ENCODE measurements at regions not wholly inside any gene's neighbourhood (a gene's known extent, or its start where the extent isn't known, plus 50 kb on each side); places are given as distances from the start of the nearest gene placed in this dataset.

GRCh38 chr16:74221828-74222227 lies 74.8 kb upstream of the PSMD7 start:
- WGBS, 5 donors, result 80 to 93% (median 86%) methylated on average over 3 of the region's 3 CpGs
- no peak overlapping the region for H3K4me3 ChIP-seq
- TF ChIP-seq POLR2AphosphoS5 (IDR thresholded peaks at IDR 0.05) (no peak), POLR2A (IDR thresholded peaks at IDR 0.05) (no peak), CTCF (IDR thresholded peaks at IDR 0.05 in 8 of 11, conservative IDR thresholded peaks at IDR 0.05 in 3 of 11) (no peak)
- no peaks in the 10 kb centered on the region for H3K4me1 ChIP-seq
- DNase-seq, result no peak
- no peak overlapping the region for H3K27ac ChIP-seq
- intact Hi-C loops (cut with DNase I; ENCODE audit: low total_unique reads), result no loop called here
- H3K9me3 ChIP-seq, result no peaks in the 10 kb centered on the region
- no peaks in the 10 kb centered on the region for H3K36me3 ChIP-seq
- H3K27me3 ChIP-seq (replicated peaks in 1 of 7), result peaks cover 0 to 5% (median 0%) of the 10 kb centered on the region in 7 donors

- H3K4me3 ChIP-seq, result no peak overlapping the region
- no peak overlapping the region for H3K27ac ChIP-seq
- no peaks in the 10 kb centered on the region for H3K36me3 ChIP-seq
- H3K4me1 ChIP-seq, result no peaks in the 10 kb centered on the region
- peaks cover 0 to 5% (median 0%) of the 10 kb centered on the region in 7 donors for H3K27me3 ChIP-seq (replicated peaks in 1 of 7)
- H3K9me3 ChIP-seq, result no peaks in the 10 kb centered on the region
- intact Hi-C loops (cut with DNase I; ENCODE audit: low total_unique reads), result no loop called here
- no peak for DNase-seq
- WGBS, 5 donors, result 52 to 73% (median 64%) methylated on average over 1 of the region's 1 CpG
- TF ChIP-seq POLR2A (IDR thresholded peaks at IDR 0.05) (no peak), POLR2AphosphoS5 (IDR thresholded peaks at IDR 0.05) (no peak), CTCF (IDR thresholded peaks at IDR 0.05 in 8 of 11, conservative IDR thresholded peaks at IDR 0.05 in 3 of 11) (no peak)
Observed at GRCh38 chr16:74219706-74220105, 76.9 kb upstream of the PSMD7 start.

GRCh38 chr16:74218871-74219270 lies 77.7 kb upstream of the PSMD7 start:
- DNase-seq, result no peak
- H3K4me1 ChIP-seq, result no peaks in the 10 kb centered on the region
- no peak overlapping the region for H3K4me3 ChIP-seq
- no peak for TF ChIP-seq CTCF (IDR thresholded peaks at IDR 0.05 in 8 of 11, conservative IDR thresholded peaks at IDR 0.05 in 3 of 11)
- no peak for TF ChIP-seq POLR2A (IDR thresholded peaks at IDR 0.05)
- no peak for TF ChIP-seq POLR2AphosphoS5 (IDR thresholded peaks at IDR 0.05)
- intact Hi-C loops (cut with DNase I; ENCODE audit: low total_unique reads), result no loop called here
- no peaks in the 10 kb centered on the region for H3K36me3 ChIP-seq
- no peak overlapping the region for H3K27ac ChIP-seq
- 83 to 87% (median 84%) methylated on average over 7 of the region's 7 CpGs for WGBS, 5 donors
- H3K9me3 ChIP-seq, result no peaks in the 10 kb centered on the region
- peaks cover 0 to 5% (median 0%) of the 10 kb centered on the region in 7 donors for H3K27me3 ChIP-seq (replicated peaks in 1 of 7)

- WGBS, 5 donors, result 87 to 97% (median 94%) methylated on average over 4 of the region's 4 CpGs
- Histone ChIP-seq H3K27ac (no peak overlapping the region), H3K36me3 (no peaks in the 10 kb centered on the region), H3K4me3 (no peak overlapping the region), H3K4me1 (no peaks in the 10 kb centered on the region), H3K9me3 (no peaks in the 10 kb centered on the region), H3K27me3 (replicated peaks in 1 of 7) (peaks cover 0 to 5% (median 0%) of the 10 kb centered on the region in 7 donors)
- DNase-seq, result no peak
- TF ChIP-seq POLR2AphosphoS5 (IDR thresholded peaks at IDR 0.05), result no peak
- no peak for TF ChIP-seq CTCF (IDR thresholded peaks at IDR 0.05 in 8 of 11, conservative IDR thresholded peaks at IDR 0.05 in 3 of 11)
- TF ChIP-seq POLR2A (IDR thresholded peaks at IDR 0.05), result no peak
- intact Hi-C loops (cut with DNase I; ENCODE audit: low total_unique reads), result no loop called here
Observed at GRCh38 chr16:74216319-74216718, 80.3 kb upstream of the PSMD7 start.

Data from spleen (tissue), 11 donors.